ENCODE measurements at regions not wholly inside any gene's neighbourhood (a gene's known extent, or its start where the extent isn't known, plus 50 kb on each side); places are given as distances from the start of the nearest gene placed in this dataset.

DNA sequence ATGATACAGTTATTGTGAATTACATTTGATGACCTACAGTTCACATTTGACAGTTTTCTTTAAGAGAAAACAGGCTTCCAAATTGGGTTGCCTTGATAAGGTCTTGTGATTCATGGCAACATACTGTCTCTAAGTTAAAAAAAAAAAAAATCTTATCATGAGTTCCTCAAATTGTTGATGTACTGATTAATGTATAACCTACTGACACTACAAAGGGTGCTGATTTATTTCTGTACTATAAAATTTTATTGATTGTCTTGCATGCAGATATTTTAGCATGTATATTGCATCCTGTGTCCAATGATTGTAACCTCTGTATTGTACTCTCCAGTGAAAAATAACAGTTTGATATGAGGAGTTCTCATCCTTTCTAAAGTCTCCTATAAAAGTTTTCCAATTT is 197.3 kb upstream of the IVNS1ABP start:
- ATAC-seq (ENCODE audit: low read depth) (no peak), DNase-seq (no peak)
- Histone ChIP-seq H3K9ac (ENCODE audit: low read depth, low read length) (no peak overlapping the region), H3K27me3 (ENCODE audit: control insufficient read depth, insufficient read depth, low read length) (no peaks in the 10 kb centered on the region), H4K20me1 (ENCODE audit: insufficient read depth, low read length) (no peaks in the 10 kb centered on the region), H3K23ac (ENCODE audit: low read depth, low read length) (no peak overlapping the region), H3K56ac (ENCODE audit: extremely low read depth, insufficient read depth, low read length) (no peak overlapping the region), H3K27ac (ENCODE audit: insufficient read depth, low read length) (no peak overlapping the region), H2BK120ac (ENCODE audit: low read depth, low read length) (no peak overlapping the region), H3K4me3 (ENCODE audit: insufficient read depth, low read depth, low read length) (no peak overlapping the region), H2BK15ac (ENCODE audit: low read depth, low read length) (no peak overlapping the region), H4K8ac (ENCODE audit: low read depth in 2 of 2, low read length in 2 of 2) (no peak overlapping the region), H3K9me1 (ENCODE audit: insufficient read depth, low read length) (no peaks in the 10 kb centered on the region), H4K5ac (ENCODE audit: low read depth, low read length) (no peak overlapping the region), H2AFZ (replicated peaks; ENCODE audit: low read length, poor library complexity) (no peak overlapping the region), H3K14ac (replicated peaks; ENCODE audit: low read depth, low read length) (no peak overlapping the region), H3K4ac (ENCODE audit: low read depth, low read length) (no peak overlapping the region), H3K4me1 (ENCODE audit: control insufficient read depth, insufficient read depth, low read length) (no peaks in the 10 kb centered on the region), H3K36me3 (ENCODE audit: control insufficient read depth, insufficient read depth, low read length) (no peaks in the 10 kb centered on the region), H2BK20ac (ENCODE audit: low read depth, low read length) (no peak overlapping the region), H2AK9ac (replicated peaks; ENCODE audit: low read depth, low read length, poor library complexity) (no peak overlapping the region), H3K79me1 (ENCODE audit: low read depth in 1 of 2, low read length in 2 of 2) (no peaks in the 10 kb centered on the region), H2BK5ac (ENCODE audit: low read depth, low read length, poor library complexity, severe bottlenecking) (no peak overlapping the region), H3K18ac (ENCODE audit: low read depth, low read length) (no peak overlapping the region), H3K4me2 (ENCODE audit: low read depth, low read length) (no peak overlapping the region), H3K9me3 (ENCODE audit: control insufficient read depth, insufficient read depth, low read length) (peaks cover 2% of the 10 kb centered on the region; the same call in 1 of the 2 replicates), H2AK5ac (ENCODE audit: low read depth, low read length) (no peak overlapping the region), H4K91ac (ENCODE audit: insufficient read depth, low read depth, low read length) (no peak overlapping the region)
- intact Hi-C loops (cut with micrococcal nuclease) (no loop called here), in situ Hi-C loops (cut with MboI; ENCODE audit: low sequenced_read_pairs) (no loop called here), dilution Hi-C loops (cut with HindIII; ENCODE audit: low sequenced_read_pairs, unreplicated experiment) (no loop called here)
- no peak for TF ChIP-seq MXI1 (IDR thresholded peaks at IDR 0.05; ENCODE audit: borderline replicate concordance, low read depth, low read length)
- TF ChIP-seq RFX5 (IDR thresholded peaks at IDR 0.05; ENCODE audit: low read depth, low read length) = no peak
- TF ChIP-seq CHD1 (IDR thresholded peaks at IDR 0.05; ENCODE audit: low read depth, low read length) = no peak
- TF ChIP-seq, protein P1, sequence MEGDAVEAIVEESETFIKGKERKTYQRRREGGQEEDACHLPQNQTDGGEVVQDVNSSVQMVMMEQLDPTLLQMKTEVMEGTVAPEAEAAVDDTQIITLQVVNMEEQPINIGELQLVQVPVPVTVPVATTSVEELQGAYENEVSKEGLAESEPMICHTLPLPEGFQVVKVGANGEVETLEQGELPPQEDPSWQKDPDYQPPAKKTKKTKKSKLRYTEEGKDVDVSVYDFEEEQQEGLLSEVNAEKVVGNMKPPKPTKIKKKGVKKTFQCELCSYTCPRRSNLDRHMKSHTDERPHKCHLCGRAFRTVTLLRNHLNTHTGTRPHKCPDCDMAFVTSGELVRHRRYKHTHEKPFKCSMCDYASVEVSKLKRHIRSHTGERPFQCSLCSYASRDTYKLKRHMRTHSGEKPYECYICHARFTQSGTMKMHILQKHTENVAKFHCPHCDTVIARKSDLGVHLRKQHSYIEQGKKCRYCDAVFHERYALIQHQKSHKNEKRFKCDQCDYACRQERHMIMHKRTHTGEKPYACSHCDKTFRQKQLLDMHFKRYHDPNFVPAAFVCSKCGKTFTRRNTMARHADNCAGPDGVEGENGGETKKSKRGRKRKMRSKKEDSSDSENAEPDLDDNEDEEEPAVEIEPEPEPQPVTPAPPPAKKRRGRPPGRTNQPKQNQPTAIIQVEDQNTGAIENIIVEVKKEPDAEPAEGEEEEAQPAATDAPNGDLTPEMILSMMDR (conservative IDR thresholded peaks at IDR 0.05; ENCODE audit: low read depth, low read length) = no peak
- no peak for TF ChIP-seq CEBPB (IDR thresholded peaks at IDR 0.05; ENCODE audit: low read depth, low read length)
- no peak for TF ChIP-seq ELK1 (IDR thresholded peaks at IDR 0.05; ENCODE audit: borderline replicate concordance, low read depth, low read length)
- TF ChIP-seq BHLHE40 (IDR thresholded peaks at IDR 0.05; ENCODE audit: low read depth, low read length) = no peak
- no TSS peak for BruUV-seq (replicated peaks)
- ChIA-PET POLR2A (ENCODE audit: unreplicated experiment) (no interaction called here), CTCF (interaction anchor here (0.7 kb wide), 1 partner anchor 713 kb away, joined by 9 read pairs; no protein-coding TSS in a partner anchor)

Data from IMR-90 (cell line).